Type B pancreatic cell (in vitro differentiated cells): ENCODE measurements at regions not wholly inside any gene's neighbourhood (a gene's known extent, or its start where the extent isn't known, plus 50 kb on each side); places are given as distances from the start of the nearest gene placed in this dataset.
A peak's percentile ranks its signal among the peaks of the same experiment; 100 is the strongest.

Source experiments
- DNase-seq: peaks from one replicate; pipeline ENCODE4 v3.0.0; 2021; ENCODE audit warnings: mixed read lengths; ENCODE audit not compliant: unreplicated experiment; ENCODE audit errors: extremely low spot score
- H3K27ac Mint-ChIP-seq: 2 replicates; pipeline ENCODE4 v1.8.0; 2021; ENCODE audit warnings: mild to moderate bottlenecking, mixed read lengths
- H3K27me3 Mint-ChIP-seq: 2 replicates; pipeline ENCODE4 v1.8.0; 2021; ENCODE audit warnings: mixed read lengths
- H3K36me3 Mint-ChIP-seq: 2 replicates; pipeline ENCODE4 v1.8.0; 2021; ENCODE audit warnings: mixed read lengths
- H3K4me1 Mint-ChIP-seq: one replicate; pipeline ENCODE4 v1.8.0; 2021; ENCODE audit warnings: mixed read lengths; ENCODE audit not compliant: unreplicated experiment
- H3K4me3 Mint-ChIP-seq: 2 replicates; pipeline ENCODE4 v1.8.0; 2021; ENCODE audit warnings: mild to moderate bottlenecking, mixed read lengths
- H3K9me3 Mint-ChIP-seq: 2 replicates; pipeline ENCODE4 v1.8.0; 2021; ENCODE audit warnings: mixed read lengths
- CTCF ChIP-seq: fragments of 200-600 bp; sonication (generic); conservative IDR thresholded peaks from 2 replicates; pipeline ENCODE4 v1.5.0; 2021; ENCODE audit warnings: antibody characterized with exemption, mild to moderate bottlenecking

- TF ChIP-seq CTCF: no peak
- Mint-ChIP-seq H3K27ac (peak overlapping the region; percentile 1), H3K9me3 (no peaks in the 10 kb centered on the region), H3K27me3 (no peaks in the 10 kb centered on the region), H3K4me3 (peak overlapping the region; percentile 1), H3K4me1 (peaks cover 19% of the 10 kb centered on the region), H3K36me3 (no peaks in the 10 kb centered on the region)
- no peak for DNase-seq
Measured at GRCh38 chr11:127640561-127641451, 640.2 kb upstream of the KIRREL3 start.

DNA sequence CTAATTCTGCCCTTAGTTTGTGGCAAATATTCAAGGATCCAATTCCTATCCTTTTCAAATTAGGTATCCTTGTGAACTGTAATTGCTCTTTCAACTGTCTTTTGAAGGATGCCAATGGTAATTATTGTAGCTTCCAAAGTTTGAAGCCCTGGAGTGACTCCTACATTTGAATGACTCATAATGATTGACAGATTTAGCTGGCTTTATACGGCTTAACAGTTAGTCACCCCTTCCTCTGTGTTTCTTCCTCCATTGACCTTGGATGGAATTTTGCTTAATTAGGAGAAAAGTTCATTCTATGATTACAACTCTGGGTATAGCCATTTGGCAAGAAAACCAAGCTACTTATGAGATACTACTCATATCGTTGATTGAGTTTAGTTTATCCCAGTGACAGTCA lies 639.3 kb upstream of the KIRREL3 start:
- peaks cover 19% of the 10 kb centered on the region for H3K4me1 Mint-ChIP-seq
- no peak for TF ChIP-seq CTCF
- H3K27ac Mint-ChIP-seq: no peak overlapping the region
- no peaks in the 10 kb centered on the region for H3K36me3 Mint-ChIP-seq
- no peak overlapping the region for H3K4me3 Mint-ChIP-seq
- no peaks in the 10 kb centered on the region for H3K9me3 Mint-ChIP-seq
- DNase-seq: no peak
- no peaks in the 10 kb centered on the region for H3K27me3 Mint-ChIP-seq

- DNase-seq: no peak
- no peaks in the 10 kb centered on the region for H3K36me3 Mint-ChIP-seq
- H3K4me3 Mint-ChIP-seq: no peak overlapping the region
- TF ChIP-seq CTCF: no peak
- peaks cover 3% of the 10 kb centered on the region for H3K4me1 Mint-ChIP-seq
- peaks cover 5% of the 10 kb centered on the region for H3K27me3 Mint-ChIP-seq
- H3K9me3 Mint-ChIP-seq: no peaks in the 10 kb centered on the region
- H3K27ac Mint-ChIP-seq: no peak overlapping the region
Measured at GRCh38 chr11:127632976-127633680, 632.6 kb upstream of the KIRREL3 start.

DNA sequence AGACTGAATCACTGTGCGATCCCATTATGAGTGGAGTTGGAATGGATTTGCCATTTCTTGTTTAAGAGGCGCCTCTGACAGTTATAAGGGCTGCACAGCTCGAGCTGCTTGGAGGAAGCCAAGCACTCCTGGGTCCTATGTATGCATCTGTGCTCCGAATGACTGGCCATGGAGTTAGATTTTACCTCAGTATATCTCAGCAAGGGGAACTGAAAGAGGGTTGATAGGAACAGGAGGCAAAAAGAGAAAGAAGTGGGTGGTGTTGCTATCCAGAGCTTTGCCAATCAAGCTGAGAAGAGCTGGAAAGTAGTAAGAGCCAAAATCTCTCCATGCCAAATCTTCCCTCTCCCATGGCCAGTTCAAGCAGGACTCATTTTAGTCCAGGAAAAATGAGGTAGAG lies 632.0 kb upstream of the KIRREL3 start:
- H3K9me3 Mint-ChIP-seq: no peaks in the 10 kb centered on the region
- H3K4me3 Mint-ChIP-seq: no peak overlapping the region
- H3K36me3 Mint-ChIP-seq: no peaks in the 10 kb centered on the region
- H3K27me3 Mint-ChIP-seq: peaks cover 5% of the 10 kb centered on the region
- H3K4me1 Mint-ChIP-seq: peaks cover 5% of the 10 kb centered on the region
- DNase-seq: no peak
- TF ChIP-seq CTCF: no peak
- no peak overlapping the region for H3K27ac Mint-ChIP-seq

DNA sequence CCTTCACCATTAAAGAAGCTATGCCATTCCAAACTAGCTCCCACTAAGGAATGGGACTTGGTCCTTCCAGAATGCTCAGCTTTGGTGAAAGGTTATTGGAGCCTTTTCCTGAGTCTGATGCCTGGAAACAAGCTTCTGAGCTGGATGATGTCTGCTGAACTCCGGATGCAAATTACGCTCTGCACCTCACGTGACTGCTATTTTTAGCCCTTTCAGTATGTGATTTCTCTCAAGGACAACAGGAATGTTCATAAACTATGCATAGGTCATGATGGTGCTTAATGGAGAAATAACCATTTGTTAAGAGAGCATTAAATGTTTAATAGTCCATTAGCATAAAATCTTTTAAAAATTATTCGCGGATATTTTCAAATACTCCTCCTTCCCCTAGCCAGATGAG lies 631.4 kb upstream of the KIRREL3 start:
- Mint-ChIP-seq H3K36me3 (no peaks in the 10 kb centered on the region), H3K4me1 (peaks cover 7% of the 10 kb centered on the region), H3K4me3 (no peak overlapping the region), H3K27ac (no peak overlapping the region), H3K9me3 (no peaks in the 10 kb centered on the region), H3K27me3 (peaks cover 5% of the 10 kb centered on the region)
- TF ChIP-seq CTCF: no peak
- DNase-seq: no peak
